ENCODE measurements at regions not wholly inside any gene's neighbourhood (a gene's known extent, or its start where the extent isn't known, plus 50 kb on each side); places are given as distances from the start of the nearest gene placed in this dataset.

GRCh38 chr21:38930853-38931252 is 125.1 kb downstream of the ETS2 start:
- DNase-seq (ENCODE audit: low read depth) = no peak

- DNase-seq (ENCODE audit: low read depth) = no peak
Observed at GRCh38 chr21:38930066-38930465, 124.3 kb downstream of the ETS2 start.

GRCh38 chr21:38929652-38930051 is 123.9 kb downstream of the ETS2 start:
- no peak for DNase-seq (ENCODE audit: low read depth)

GRCh38 chr21:38929142-38929541 is 123.4 kb downstream of the ETS2 start:
- DNase-seq (ENCODE audit: low read depth) = no peak

- DNase-seq (ENCODE audit: low read depth) = no peak
Observed at GRCh38 chr21:38927776-38928175, 122.0 kb downstream of the ETS2 start.

GRCh38 chr21:38925923-38926322 is 120.2 kb downstream of the ETS2 start:
- peak; percentile 67 for DNase-seq (ENCODE audit: low read depth)

GRCh38 chr21:38925478-38925877 is 119.7 kb downstream of the ETS2 start:
- DNase-seq (ENCODE audit: low read depth) = no peak

GRCh38 chr21:38924954-38925353 is 119.2 kb downstream of the ETS2 start:
- DNase-seq (ENCODE audit: low read depth) = no peak

GRCh38 chr21:38923429-38923828 is 117.7 kb downstream of the ETS2 start:
- no peak for DNase-seq (ENCODE audit: low read depth)

GRCh38 chr21:38922474-38923235 is 116.9 kb downstream of the ETS2 start:
- no peak for DNase-seq (ENCODE audit: low read depth)

GRCh38 chr21:38921511-38922251 is 116.0 kb downstream of the ETS2 start:
- DNase-seq (ENCODE audit: low read depth) = no peak

- DNase-seq (ENCODE audit: low read depth) = peak; percentile 26
Observed at GRCh38 chr21:38920631-38921398, 115.1 kb downstream of the ETS2 start.

- no peak for DNase-seq (ENCODE audit: low read depth)
Observed at GRCh38 chr21:38918607-38919346, 113.0 kb downstream of the ETS2 start.

- DNase-seq (ENCODE audit: low read depth) = no peak
Observed at GRCh38 chr21:38917043-38917774, 111.5 kb downstream of the ETS2 start.

- no peak for DNase-seq (ENCODE audit: low read depth)
Observed at GRCh38 chr21:38916214-38916964, 110.7 kb downstream of the ETS2 start.

- DNase-seq (ENCODE audit: low read depth) = no peak
Observed at GRCh38 chr21:38915546-38915945, 109.8 kb downstream of the ETS2 start.

GRCh38 chr21:38914528-38915293 is 109.0 kb downstream of the ETS2 start:
- DNase-seq (ENCODE audit: low read depth) = no peak

GRCh38 chr21:38913893-38914527 is 108.3 kb downstream of the ETS2 start:
- no peak for DNase-seq (ENCODE audit: low read depth)
